Activated naive CD8-positive, alpha-beta T cell treated with anti-CD3 and anti-CD28 coated beads, Interleukin-2, amount 50 U/mL, for 24 hours (primary cell): ENCODE measurements at regions not wholly inside any gene's neighbourhood (a gene's known extent, or its start where the extent isn't known, plus 50 kb on each side); places are given as distances from the start of the nearest gene placed in this dataset.

Experiments used
- ATAC-seq: fragments of 150-1000 bp; cut with Tn5 transposase; one replicate; pipeline ENCODE4 v1.10.0; 2021
- DNase-seq: peaks from one replicate; pipeline ENCODE4 v3.0.0; 2021
- H3K27ac Mint-ChIP-seq: one replicate; pipeline ENCODE4 v1.8.0; 2021; ENCODE audit warnings: mild to moderate bottlenecking, mixed read lengths
- H3K27me3 Mint-ChIP-seq: one replicate; pipeline ENCODE4 v1.8.0; 2021; ENCODE audit warnings: mixed read lengths
- H3K36me3 Mint-ChIP-seq: one replicate; pipeline ENCODE4 v1.8.0; 2021; ENCODE audit warnings: low read depth, mixed read lengths
- H3K4me1 Mint-ChIP-seq: one replicate; pipeline ENCODE4 v1.8.0; 2021; ENCODE audit warnings: mixed read lengths
- H3K4me3 Mint-ChIP-seq: one replicate; pipeline ENCODE4 v1.8.0; 2021; ENCODE audit warnings: mild to moderate bottlenecking, moderate library complexity, mixed read lengths
- H3K9me3 Mint-ChIP-seq: one replicate; pipeline ENCODE4 v1.8.0; 2021; ENCODE audit warnings: mixed read lengths

- Mint-ChIP-seq H3K27me3 (peaks cover 7% of the 10 kb centered on the region), H3K27ac (no peak overlapping the region), H3K36me3 (no peaks in the 10 kb centered on the region), H3K4me1 (no peaks in the 10 kb centered on the region), H3K9me3 (no peaks in the 10 kb centered on the region), H3K4me3 (no peak overlapping the region)
- DNase-seq (no peak), ATAC-seq (no peak)
These were observed 204.7 kb upstream of the MCTP2 start for GRCh38 chr15:94026458-94027304.

- no peaks in the 10 kb centered on the region for H3K9me3 Mint-ChIP-seq
- ATAC-seq (no peak), DNase-seq (no peak)
- peaks cover 7% of the 10 kb centered on the region for H3K27me3 Mint-ChIP-seq
- H3K4me1 Mint-ChIP-seq: no peaks in the 10 kb centered on the region
- no peaks in the 10 kb centered on the region for H3K36me3 Mint-ChIP-seq
- H3K4me3 Mint-ChIP-seq: no peak overlapping the region
- H3K27ac Mint-ChIP-seq: no peak overlapping the region
These were observed 207.8 kb upstream of the MCTP2 start for GRCh38 chr15:94023531-94023930.

- Mint-ChIP-seq H3K9me3 (no peaks in the 10 kb centered on the region), H3K27me3 (peaks cover 7% of the 10 kb centered on the region), H3K4me3 (no peak overlapping the region), H3K4me1 (no peaks in the 10 kb centered on the region), H3K27ac (no peak overlapping the region), H3K36me3 (no peaks in the 10 kb centered on the region)
- DNase-seq (no peak), ATAC-seq (no peak)
These were observed 209.6 kb upstream of the MCTP2 start for GRCh38 chr15:94021621-94022320.

- Mint-ChIP-seq H3K4me3 (no peak overlapping the region), H3K4me1 (no peaks in the 10 kb centered on the region), H3K27me3 (peaks cover 5% of the 10 kb centered on the region), H3K9me3 (no peaks in the 10 kb centered on the region), H3K36me3 (no peaks in the 10 kb centered on the region), H3K27ac (no peak overlapping the region)
- no peak for ATAC-seq
- no peak for DNase-seq
These were observed 212.3 kb upstream of the MCTP2 start for GRCh38 chr15:94019062-94019461.

- Mint-ChIP-seq H3K4me1 (no peaks in the 10 kb centered on the region), H3K4me3 (no peak overlapping the region), H3K27ac (no peak overlapping the region), H3K27me3 (no peaks in the 10 kb centered on the region), H3K36me3 (no peaks in the 10 kb centered on the region), H3K9me3 (no peaks in the 10 kb centered on the region)
- DNase-seq: no peak
- no peak for ATAC-seq
These were observed 216.0 kb upstream of the MCTP2 start for GRCh38 chr15:94015324-94015723.

- Mint-ChIP-seq H3K27ac (no peak overlapping the region), H3K4me3 (no peak overlapping the region), H3K9me3 (no peaks in the 10 kb centered on the region), H3K27me3 (no peaks in the 10 kb centered on the region), H3K4me1 (no peaks in the 10 kb centered on the region), H3K36me3 (no peaks in the 10 kb centered on the region)
- ATAC-seq: no peak
- no peak for DNase-seq
These were observed 223.0 kb upstream of the MCTP2 start for GRCh38 chr15:94008104-94009074.

- Mint-ChIP-seq H3K27ac (no peak overlapping the region), H3K36me3 (no peaks in the 10 kb centered on the region), H3K4me3 (no peak overlapping the region), H3K9me3 (no peaks in the 10 kb centered on the region), H3K27me3 (no peaks in the 10 kb centered on the region), H3K4me1 (no peaks in the 10 kb centered on the region)
- ATAC-seq: no peak
- no peak for DNase-seq
These were observed 226.7 kb upstream of the MCTP2 start for GRCh38 chr15:94004697-94005096.

GRCh38 chr15:94002041-94002440 is 229.3 kb upstream of the MCTP2 start:
- ATAC-seq: no peak
- H3K4me3 Mint-ChIP-seq: no peak overlapping the region
- peaks cover 3% of the 10 kb centered on the region for H3K27me3 Mint-ChIP-seq
- H3K27ac Mint-ChIP-seq: no peak overlapping the region
- H3K36me3 Mint-ChIP-seq: no peaks in the 10 kb centered on the region
- DNase-seq: no peak
- H3K9me3 Mint-ChIP-seq: no peaks in the 10 kb centered on the region
- H3K4me1 Mint-ChIP-seq: no peaks in the 10 kb centered on the region

GRCh38 chr15:94001255-94001801 is 230.0 kb upstream of the MCTP2 start:
- no peaks in the 10 kb centered on the region for H3K4me1 Mint-ChIP-seq
- ATAC-seq (no peak), DNase-seq (no peak)
- H3K36me3 Mint-ChIP-seq: no peaks in the 10 kb centered on the region
- H3K4me3 Mint-ChIP-seq: no peak overlapping the region
- no peak overlapping the region for H3K27ac Mint-ChIP-seq
- H3K9me3 Mint-ChIP-seq: no peaks in the 10 kb centered on the region
- peaks cover 3% of the 10 kb centered on the region for H3K27me3 Mint-ChIP-seq

GRCh38 chr15:94000606-94001005 is 230.8 kb upstream of the MCTP2 start:
- H3K27me3 Mint-ChIP-seq: peaks cover 3% of the 10 kb centered on the region
- H3K9me3 Mint-ChIP-seq: no peaks in the 10 kb centered on the region
- no peak for ATAC-seq
- H3K4me1 Mint-ChIP-seq: no peaks in the 10 kb centered on the region
- DNase-seq: no peak
- H3K4me3 Mint-ChIP-seq: no peak overlapping the region
- no peaks in the 10 kb centered on the region for H3K36me3 Mint-ChIP-seq
- no peak overlapping the region for H3K27ac Mint-ChIP-seq

GRCh38 chr15:93997071-93997658 is 234.2 kb upstream of the MCTP2 start:
- no peaks in the 10 kb centered on the region for H3K4me1 Mint-ChIP-seq
- H3K27ac Mint-ChIP-seq: no peak overlapping the region
- H3K36me3 Mint-ChIP-seq: no peaks in the 10 kb centered on the region
- no peaks in the 10 kb centered on the region for H3K9me3 Mint-ChIP-seq
- no peak overlapping the region for H3K4me3 Mint-ChIP-seq
- no peak for ATAC-seq
- no peak for DNase-seq
- peaks cover 5% of the 10 kb centered on the region for H3K27me3 Mint-ChIP-seq

- Mint-ChIP-seq H3K27ac (no peak overlapping the region), H3K4me1 (peaks cover 22% of the 10 kb centered on the region), H3K9me3 (no peaks in the 10 kb centered on the region), H3K27me3 (peaks cover 5% of the 10 kb centered on the region), H3K4me3 (no peak overlapping the region), H3K36me3 (no peaks in the 10 kb centered on the region)
- DNase-seq (no peak), ATAC-seq (no peak)
These were observed 241.8 kb upstream of the MCTP2 start for GRCh38 chr15:93989440-93989998.

GRCh38 chr15:93987068-93987467 is 244.3 kb upstream of the MCTP2 start:
- Mint-ChIP-seq H3K4me3 (no peak overlapping the region), H3K4me1 (peaks cover 22% of the 10 kb centered on the region), H3K36me3 (no peaks in the 10 kb centered on the region), H3K27ac (no peak overlapping the region), H3K27me3 (peaks cover 2% of the 10 kb centered on the region), H3K9me3 (no peaks in the 10 kb centered on the region)
- peak; percentile 26 for DNase-seq
- ATAC-seq: peak; percentile 76
